GM18867 (cell line): ENCODE measurements at regions not wholly inside any gene's neighbourhood (a gene's known extent, or its start where the extent isn't known, plus 50 kb on each side); places are given as distances from the start of the nearest gene placed in this dataset.
"Not testable (repeated sequence)": the region's sequence is repeated elsewhere in the genome, so short reads cannot be mapped to it uniquely, and the experiment has no call there.

Experiments used
- ATAC-seq: cut with Tn5 transposase; IDR thresholded peaks from one replicate; pipeline ENCODE4 v1.9.1; 2021; ENCODE audit warnings: mild to moderate bottlenecking, moderate library complexity; ENCODE audit not compliant: unreplicated experiment

- ATAC-seq, result no peak
These were observed 173.4 kb downstream of the BMP7 start for GRCh38 chr20:57092900-57093530.

GRCh38 chr20:57093766-57094165, 172.7 kb downstream of the BMP7 start:
- ATAC-seq, result no peak

- no peak for ATAC-seq
These were observed 172.1 kb downstream of the BMP7 start for GRCh38 chr20:57094252-57094891.

- no peak for ATAC-seq
These were observed 171.4 kb downstream of the BMP7 start for GRCh38 chr20:57094991-57095390.

- ATAC-seq, result no peak
These were observed 171.0 kb downstream of the BMP7 start for GRCh38 chr20:57095426-57095825.

GRCh38 chr20:57097245-57097915, 169.1 kb downstream of the BMP7 start:
- ATAC-seq, result no peak

GRCh38 chr20:57102160-57102559, 164.3 kb downstream of the BMP7 start:
- no peak for ATAC-seq

GRCh38 chr20:57102566-57102965, 163.9 kb downstream of the BMP7 start:
- no peak for ATAC-seq

GRCh38 chr20:57103146-57103800, 163.2 kb downstream of the BMP7 start:
- no peak for ATAC-seq

- no peak for ATAC-seq
These were observed 162.3 kb downstream of the BMP7 start for GRCh38 chr20:57104113-57104512.

GRCh38 chr20:57104651-57105204, 161.7 kb downstream of the BMP7 start:
- ATAC-seq, result no peak

GRCh38 chr20:57106030-57106682, 160.3 kb downstream of the BMP7 start:
- no peak for ATAC-seq

GRCh38 chr20:57106692-57107091, 159.7 kb downstream of the BMP7 start:
- no peak for ATAC-seq

- ATAC-seq, result no peak
These were observed 159.2 kb downstream of the BMP7 start for GRCh38 chr20:57107208-57107607.

GRCh38 chr20:57108218-57108617, 158.2 kb downstream of the BMP7 start:
- ATAC-seq, result no peak

GRCh38 chr20:57108742-57109570, 157.5 kb downstream of the BMP7 start:
- no peak for ATAC-seq

- no peak for ATAC-seq
These were observed 156.9 kb downstream of the BMP7 start for GRCh38 chr20:57109571-57109953.

- not testable (repeated sequence) for ATAC-seq
These were observed 156.1 kb downstream of the BMP7 start for GRCh38 chr20:57110121-57111027.

- ATAC-seq, result no peak
These were observed 155.4 kb downstream of the BMP7 start for GRCh38 chr20:57111028-57111373.
